ENCODE measurements at regions not wholly inside any gene's neighbourhood (a gene's known extent, or its start where the extent isn't known, plus 50 kb on each side); places are given as distances from the start of the nearest gene placed in this dataset.

GRCh38 chr6:113486199-113486598 lies 370.9 kb upstream of the MARCKS start:
- H3K27me3 Mint-ChIP-seq, result no peaks in the 10 kb centered on the region
- TF ChIP-seq, protein P1, sequence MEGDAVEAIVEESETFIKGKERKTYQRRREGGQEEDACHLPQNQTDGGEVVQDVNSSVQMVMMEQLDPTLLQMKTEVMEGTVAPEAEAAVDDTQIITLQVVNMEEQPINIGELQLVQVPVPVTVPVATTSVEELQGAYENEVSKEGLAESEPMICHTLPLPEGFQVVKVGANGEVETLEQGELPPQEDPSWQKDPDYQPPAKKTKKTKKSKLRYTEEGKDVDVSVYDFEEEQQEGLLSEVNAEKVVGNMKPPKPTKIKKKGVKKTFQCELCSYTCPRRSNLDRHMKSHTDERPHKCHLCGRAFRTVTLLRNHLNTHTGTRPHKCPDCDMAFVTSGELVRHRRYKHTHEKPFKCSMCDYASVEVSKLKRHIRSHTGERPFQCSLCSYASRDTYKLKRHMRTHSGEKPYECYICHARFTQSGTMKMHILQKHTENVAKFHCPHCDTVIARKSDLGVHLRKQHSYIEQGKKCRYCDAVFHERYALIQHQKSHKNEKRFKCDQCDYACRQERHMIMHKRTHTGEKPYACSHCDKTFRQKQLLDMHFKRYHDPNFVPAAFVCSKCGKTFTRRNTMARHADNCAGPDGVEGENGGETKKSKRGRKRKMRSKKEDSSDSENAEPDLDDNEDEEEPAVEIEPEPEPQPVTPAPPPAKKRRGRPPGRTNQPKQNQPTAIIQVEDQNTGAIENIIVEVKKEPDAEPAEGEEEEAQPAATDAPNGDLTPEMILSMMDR (IDR thresholded peaks at IDR 0.05), result no peak
- ATAC-seq (ENCODE audit: low read depth) (no peak), DNase-seq (no peak)
- CTCF ChIA-PET, result no interaction called here
- H3K36me3 Mint-ChIP-seq (ENCODE audit: low read depth), result no peaks in the 10 kb centered on the region
- POLR2A ChIA-PET, result no interaction called here
- H3K9me3 Mint-ChIP-seq, result no peaks in the 10 kb centered on the region
- H3K27ac Mint-ChIP-seq, result no peak overlapping the region
- no peak overlapping the region for H3K4me3 Mint-ChIP-seq
- no peaks in the 10 kb centered on the region for H3K4me1 Mint-ChIP-seq
- intact Hi-C loops (cut with micrococcal nuclease), result no loop called here

- H3K4me3 Mint-ChIP-seq, result no peak overlapping the region
- TF ChIP-seq, protein P1 (IDR thresholded peaks at IDR 0.05), result no peak
- no peaks in the 10 kb centered on the region for H3K27me3 Mint-ChIP-seq
- intact Hi-C loops (cut with micrococcal nuclease), result no loop called here
- DNase-seq, result no peak
- H3K36me3 Mint-ChIP-seq (ENCODE audit: low read depth), result no peaks in the 10 kb centered on the region
- no peaks in the 10 kb centered on the region for H3K9me3 Mint-ChIP-seq
- ATAC-seq (ENCODE audit: low read depth), result no peak
- H3K4me1 Mint-ChIP-seq, result no peaks in the 10 kb centered on the region
- CTCF ChIA-PET, result interaction anchor here (0.9 to 1.4 kb wide), 2 partner anchors 11 to 181 kb away, joined by 3 to 4 read pairs; no protein-coding TSS in a partner anchor
- H3K27ac Mint-ChIP-seq, result no peak overlapping the region
- POLR2A ChIA-PET, result no interaction called here
These were observed 369.6 kb upstream of the MARCKS start for GRCh38 chr6:113487489-113488058.

GRCh38 chr6:113488061-113488460 lies 369.1 kb upstream of the MARCKS start:
- no peak overlapping the region for H3K27ac Mint-ChIP-seq
- intact Hi-C loops (cut with micrococcal nuclease), result no loop called here
- CTCF ChIA-PET, result interaction anchor here (0.9 to 1.4 kb wide), 2 partner anchors 10 to 182 kb away, joined by 3 to 4 read pairs; no protein-coding TSS in a partner anchor

GRCh38 chr6:113488812-113489685 lies 368.1 kb upstream of the MARCKS start:
- H3K4me3 Mint-ChIP-seq, result no peak overlapping the region
- ChIA-PET CTCF (interaction anchor here (0.9 kb wide), 1 partner anchor 9 kb away, joined by 3 read pairs; no protein-coding TSS in a partner anchor), POLR2A (no interaction called here)
- ATAC-seq (ENCODE audit: low read depth) (no peak), DNase-seq (no peak)
- no peaks in the 10 kb centered on the region for H3K36me3 Mint-ChIP-seq (ENCODE audit: low read depth)
- intact Hi-C loops (cut with micrococcal nuclease), result no loop called here
- no peaks in the 10 kb centered on the region for H3K9me3 Mint-ChIP-seq
- H3K4me1 Mint-ChIP-seq, result no peaks in the 10 kb centered on the region
- TF ChIP-seq, protein P1 (IDR thresholded peaks at IDR 0.05), result no peak
- no peaks in the 10 kb centered on the region for H3K27me3 Mint-ChIP-seq
- H3K27ac Mint-ChIP-seq, result no peak overlapping the region

More at GRCh38 chr6:113488061-113488460, 369.1 kb upstream of the MARCKS start:
- DNase-seq (no peak), ATAC-seq (ENCODE audit: low read depth) (no peak)
- Mint-ChIP-seq H3K9me3 (no peaks in the 10 kb centered on the region), H3K4me3 (no peak overlapping the region), H3K4me1 (no peaks in the 10 kb centered on the region), H3K36me3 (ENCODE audit: low read depth) (no peaks in the 10 kb centered on the region), H3K27me3 (no peaks in the 10 kb centered on the region)
- POLR2A ChIA-PET, result no interaction called here
- TF ChIP-seq, protein P1 (IDR thresholded peaks at IDR 0.05), result no peak

- Mint-ChIP-seq H3K4me1 (no peaks in the 10 kb centered on the region), H3K9me3 (no peaks in the 10 kb centered on the region), H3K27me3 (no peaks in the 10 kb centered on the region), H3K36me3 (ENCODE audit: low read depth) (no peaks in the 10 kb centered on the region), H3K27ac (no peak overlapping the region), H3K4me3 (no peak overlapping the region)
- TF ChIP-seq, protein P1 (IDR thresholded peaks at IDR 0.05), result no peak
- no peak for ATAC-seq (ENCODE audit: low read depth)
- intact Hi-C loops (cut with micrococcal nuclease), result no loop called here
- POLR2A ChIA-PET, result no interaction called here
- CTCF ChIA-PET, result no interaction called here
- no peak for DNase-seq
These were observed 367.0 kb upstream of the MARCKS start for GRCh38 chr6:113489952-113490746.
